GM12891 (cell line): ENCODE measurements at regions not wholly inside any gene's neighbourhood (a gene's known extent, or its start where the extent isn't known, plus 50 kb on each side); places are given as distances from the start of the nearest gene placed in this dataset.

Experiments used
- POLR2A ChIP-seq: IDR thresholded peaks from 2 replicates; pipeline ENCODE4 v1.6.1; 2011; ENCODE audit warnings: low read depth, low read length, control low read depth
- POLR2AphosphoS5 ChIP-seq: IDR thresholded peaks from 2 replicates; pipeline ENCODE4 v1.6.1; 2011; ENCODE audit warnings: low read depth, low read length, control low read depth
- SPI1 ChIP-seq: IDR thresholded peaks from 2 replicates; pipeline ENCODE4 v1.6.1; 2011; ENCODE audit warnings: low read depth, low read length, control low read depth
- TAF1 ChIP-seq: IDR thresholded peaks from 2 replicates; pipeline ENCODE4 v1.6.1; 2011; ENCODE audit warnings: low read depth, low read length, control low read depth

GRCh38 chr4:14167876-14168510 lies 540.5 kb upstream of the BOD1L1 start:
- TF ChIP-seq POLR2AphosphoS5 (no peak), POLR2A (no peak), TAF1 (no peak), SPI1 (no peak)
